H1 (cell line): ENCODE measurements at regions not wholly inside any gene's neighbourhood (a gene's known extent, or its start where the extent isn't known, plus 50 kb on each side); places are given as distances from the start of the nearest gene placed in this dataset.

ENCODE experiments used
- ASH2L ChIP-seq: fragments of 200-600, 300-600 bp; sonication (generic); IDR thresholded peaks from one replicate; pipeline ENCODE4 v1.7.1; 2017; ENCODE audit warnings: low read length
- BRCA1 ChIP-seq: IDR thresholded peaks from 2 replicates; pipeline ENCODE4 v1.6.1; 2012; ENCODE audit warnings: low read depth, low read length, improper control_type of control experiment
- CEBPB ChIP-seq: IDR thresholded peaks from 2 replicates; pipeline ENCODE4 v1.6.1; 2012; ENCODE audit warnings: low read depth, low read length
- CHD1 ChIP-seq: IDR thresholded peaks from 2 replicates; pipeline ENCODE4 v1.6.1; 2012; ENCODE audit warnings: low read depth, low read length, improper control_type of control experiment
- E2F6 ChIP-seq: IDR thresholded peaks from 2 replicates; pipeline ENCODE4 v1.6.1; 2012; ENCODE audit warnings: inconsistent platforms
- NRF1 ChIP-seq: IDR thresholded peaks from 2 replicates; pipeline ENCODE4 v1.6.1; 2011; ENCODE audit warnings: mild to moderate bottlenecking, low read depth, low read length, improper control_type of control experiment
- TAF7 ChIP-seq: optimal IDR thresholded peaks from 2 replicates; pipeline ENCODE3; 2011; ENCODE audit warnings: low read depth, mild to moderate bottlenecking, inconsistent platforms, low read length, moderate library complexity, borderline replicate concordance

GRCh38 chr5:119928974-119929373 is 299.6 kb downstream of the FAM170A start (continued):
- TF ChIP-seq CEBPB (no peak), TAF7 (no peak), NRF1 (no peak), E2F6 (no peak), BRCA1 (no peak), ASH2L (no peak), CHD1 (no peak)
